ENCODE measurements at regions not wholly inside any gene's neighbourhood (a gene's known extent, or its start where the extent isn't known, plus 50 kb on each side); places are given as distances from the start of the nearest gene placed in this dataset.

DNA sequence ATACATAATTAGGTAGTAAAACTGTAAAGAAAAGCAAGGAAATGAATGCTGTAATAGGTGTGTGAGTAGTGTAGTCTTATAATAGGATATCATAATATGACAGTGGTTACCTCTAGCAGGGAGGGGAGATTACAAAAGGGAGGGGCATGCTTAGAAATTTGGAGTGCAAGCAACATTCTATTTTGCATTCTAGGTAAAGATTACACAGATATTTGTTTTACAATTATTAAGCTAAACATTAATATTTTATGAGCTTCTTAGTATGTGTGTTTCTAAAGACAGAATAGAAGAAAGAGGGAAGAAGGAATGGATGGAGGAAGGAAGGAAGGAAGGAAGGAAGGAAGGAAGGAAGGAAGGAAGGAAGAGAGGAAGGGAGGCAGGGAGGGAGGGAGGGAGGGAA, 177.9 kb downstream of the PAX3 start:
- TF ChIP-seq, protein P1, sequence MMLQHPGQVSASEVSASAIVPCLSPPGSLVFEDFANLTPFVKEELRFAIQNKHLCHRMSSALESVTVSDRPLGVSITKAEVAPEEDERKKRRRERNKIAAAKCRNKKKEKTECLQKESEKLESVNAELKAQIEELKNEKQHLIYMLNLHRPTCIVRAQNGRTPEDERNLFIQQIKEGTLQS (IDR thresholded peaks at IDR 0.05; ENCODE audit: insufficient read depth, low read depth, low read length), result no peak
- TF ChIP-seq KDM5A (IDR thresholded peaks at IDR 0.05; ENCODE audit: low read length) (no peak), POLR2A (IDR thresholded peaks at IDR 0.05; ENCODE audit: control extremely low read depth in 1 of 2, low read depth in 2 of 2, low read length in 2 of 2) (no peak), CBX5 (IDR thresholded peaks at IDR 0.05; ENCODE audit: low read depth, low read length) (no peak), CTCF (IDR thresholded peaks at IDR 0.05; ENCODE audit: control extremely low read depth in 1 of 3, insufficient read depth in 1 of 3, low read depth in 1 of 3, low read length in 3 of 3) (no peak), MAX (IDR thresholded peaks at IDR 0.05) (no peak)
- TF ChIP-seq, protein P2, sequence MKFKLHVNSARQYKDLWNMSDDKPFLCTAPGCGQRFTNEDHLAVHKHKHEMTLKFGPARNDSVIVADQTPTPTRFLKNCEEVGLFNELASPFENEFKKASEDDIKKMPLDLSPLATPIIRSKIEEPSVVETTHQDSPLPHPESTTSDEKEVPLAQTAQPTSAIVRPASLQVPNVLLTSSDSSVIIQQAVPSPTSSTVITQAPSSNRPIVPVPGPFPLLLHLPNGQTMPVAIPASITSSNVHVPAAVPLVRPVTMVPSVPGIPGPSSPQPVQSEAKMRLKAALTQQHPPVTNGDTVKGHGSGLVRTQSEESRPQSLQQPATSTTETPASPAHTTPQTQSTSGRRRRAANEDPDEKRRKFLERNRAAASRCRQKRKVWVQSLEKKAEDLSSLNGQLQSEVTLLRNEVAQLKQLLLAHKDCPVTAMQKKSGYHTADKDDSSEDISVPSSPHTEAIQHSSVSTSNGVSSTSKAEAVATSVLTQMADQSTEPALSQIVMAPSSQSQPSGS (IDR thresholded peaks at IDR 0.05; ENCODE audit: low read length), result no peak
- TF ChIP-seq, protein P3, sequence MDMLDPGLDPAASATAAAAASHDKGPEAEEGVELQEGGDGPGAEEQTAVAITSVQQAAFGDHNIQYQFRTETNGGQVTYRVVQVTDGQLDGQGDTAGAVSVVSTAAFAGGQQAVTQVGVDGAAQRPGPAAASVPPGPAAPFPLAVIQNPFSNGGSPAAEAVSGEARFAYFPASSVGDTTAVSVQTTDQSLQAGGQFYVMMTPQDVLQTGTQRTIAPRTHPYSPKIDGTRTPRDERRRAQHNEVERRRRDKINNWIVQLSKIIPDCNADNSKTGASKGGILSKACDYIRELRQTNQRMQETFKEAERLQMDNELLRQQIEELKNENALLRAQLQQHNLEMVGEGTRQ (IDR thresholded peaks at IDR 0.05; ENCODE audit: low read length), result no peak

Measured in H1 (cell line).